H9 (cell line): ENCODE measurements at regions not wholly inside any gene's neighbourhood (a gene's known extent, or its start where the extent isn't known, plus 50 kb on each side); places are given as distances from the start of the nearest gene placed in this dataset.

Experiments
- DNase-seq: peaks from one replicate; pipeline ENCODE4 v3.0.0-alpha.2; 2017
- H2AFZ ChIP-seq: one replicate; pipeline ENCODE4 v1.6.1; 2013; ENCODE audit warnings: mild to moderate bottlenecking, low read length, control low read depth, moderate library complexity
- H2AK5ac ChIP-seq: 2 replicates; pipeline ENCODE4 v1.6.1; 2013; ENCODE audit warnings: low read length, control low read depth, mixed read lengths; ENCODE audit not compliant: insufficient read length
- H2BK120ac ChIP-seq: one replicate; pipeline ENCODE4 v1.6.1; 2013; ENCODE audit warnings: low read depth, mild to moderate bottlenecking, low read length, control low read depth, inconsistent platforms; ENCODE audit not compliant: poor library complexity, severe bottlenecking
- H2BK12ac ChIP-seq: 2 replicates; pipeline ENCODE4 v1.6.1; 2013; ENCODE audit warnings: low read length, control low read depth, mixed read lengths, low read depth; ENCODE audit not compliant: insufficient read length
- H2BK15ac ChIP-seq: 2 replicates; pipeline ENCODE4 v1.6.1; 2013; ENCODE audit warnings: low read depth, low read length, control low read depth
- H2BK20ac ChIP-seq: one replicate; pipeline ENCODE4 v1.6.1; 2013; ENCODE audit warnings: low read depth, mild to moderate bottlenecking, low read length, control low read depth, inconsistent platforms; ENCODE audit not compliant: poor library complexity, severe bottlenecking
- H2BK5ac ChIP-seq: 2 replicates; pipeline ENCODE4 v1.6.1; 2013; ENCODE audit warnings: low read length, control low read depth, mixed read lengths; ENCODE audit not compliant: insufficient read length
- H3K14ac ChIP-seq: 2 replicates; pipeline ENCODE4 v1.6.1; 2013; ENCODE audit warnings: low read length, control low read depth; ENCODE audit not compliant: insufficient read depth
- H3K18ac ChIP-seq: 2 replicates; pipeline ENCODE4 v1.6.1; 2013; ENCODE audit warnings: low read depth, mild to moderate bottlenecking, mixed read lengths, low read length, control low read depth; ENCODE audit not compliant: insufficient read length
- H3K23ac ChIP-seq: 2 replicates; pipeline ENCODE4 v1.6.1; 2013; ENCODE audit warnings: low read length, control low read depth, mixed read lengths, low read depth; ENCODE audit not compliant: insufficient read length
- H3K23me2 ChIP-seq: 2 replicates; pipeline ENCODE4 v1.6.1; 2013; ENCODE audit warnings: low read depth, mild to moderate bottlenecking, mixed read lengths, low read length, control low read depth; ENCODE audit not compliant: insufficient read length, poor library complexity, severe bottlenecking
- H3K27ac ChIP-seq: 2 replicates; pipeline ENCODE4 v1.5.1; 2013; ENCODE audit warnings: low read length, control low read depth, mixed read lengths, low read depth; ENCODE audit not compliant: insufficient read length
- H3K27me3 ChIP-seq: 2 replicates; pipeline ENCODE4 v1.6.1; 2013; ENCODE audit warnings: low read length, control low read depth, inconsistent platforms; ENCODE audit not compliant: insufficient read depth
- H3K4ac ChIP-seq: 2 replicates; pipeline ENCODE4 v1.6.1; 2013; ENCODE audit warnings: low read depth, mild to moderate bottlenecking, control low read depth, inconsistent platforms, low read length, moderate library complexity
- H3K4me1 ChIP-seq: 2 replicates; pipeline ENCODE4 v1.6.1; 2013; ENCODE audit warnings: low read length, control low read depth, inconsistent platforms; ENCODE audit not compliant: insufficient read depth
- H3K4me2 ChIP-seq: 2 replicates; pipeline ENCODE4 v1.6.1; 2013; ENCODE audit warnings: low read length, control low read depth, mixed read lengths; ENCODE audit not compliant: insufficient read length, insufficient read depth
- H3K56ac ChIP-seq: 2 replicates; pipeline ENCODE4 v1.6.1; 2013; ENCODE audit warnings: low read depth, mild to moderate bottlenecking, mixed read lengths, low read length, control low read depth; ENCODE audit not compliant: insufficient read length
- H3K79me1 ChIP-seq: 2 replicates; pipeline ENCODE4 v1.6.1; 2013; ENCODE audit warnings: low read depth, mild to moderate bottlenecking, moderate library complexity, low read length, control low read depth, inconsistent platforms; ENCODE audit not compliant: insufficient read depth, poor library complexity, severe bottlenecking
- H3K79me2 ChIP-seq: 2 replicates; pipeline ENCODE4 v1.6.1; 2013; ENCODE audit warnings: low read length, control low read depth, inconsistent platforms; ENCODE audit not compliant: insufficient read depth
- H3K9ac ChIP-seq: 2 replicates; pipeline ENCODE4 v1.6.1; 2013; ENCODE audit warnings: low read length, control low read depth, mixed read lengths; ENCODE audit not compliant: insufficient read length; ENCODE audit errors: extremely low read depth
- H3K9me3 ChIP-seq: one replicate; pipeline ENCODE4 v1.6.1; 2013; ENCODE audit warnings: low read depth, low read length, inconsistent platforms; ENCODE audit not compliant: control insufficient read depth
- H3T11ph ChIP-seq: one replicate; pipeline ENCODE4 v1.6.1; 2013; ENCODE audit warnings: mild to moderate bottlenecking, low read length, control low read depth, inconsistent platforms
- H4K20me1 ChIP-seq: one replicate; pipeline ENCODE4 v1.6.1; 2013; ENCODE audit not compliant: control insufficient read depth, insufficient read length, insufficient read depth
- H4K5ac ChIP-seq: 2 replicates; pipeline ENCODE4 v1.6.1; 2013; ENCODE audit warnings: low read depth, mild to moderate bottlenecking, mixed read lengths, low read length, control low read depth; ENCODE audit not compliant: insufficient read length
- H4K8ac ChIP-seq: replicated peaks from 2 replicates; pipeline ENCODE4 v1.6.1; 2013; ENCODE audit warnings: low read length, control low read depth, mixed read lengths, low read depth; ENCODE audit not compliant: insufficient read length
- H4K91ac ChIP-seq: 2 replicates; pipeline ENCODE4 v1.6.1; 2013; ENCODE audit warnings: low read depth, mild to moderate bottlenecking, moderate library complexity, mixed read lengths, low read length, control low read depth; ENCODE audit not compliant: insufficient read length
- H3K27ac Mint-ChIP-seq, 3 experiments: 2 replicates in 2 of 3; 3 replicates in 1 of 3; pipeline ENCODE4 v1.8.0; 2020 to 2021; ENCODE audit warnings: mixed read lengths in 3 of 3, mild to moderate bottlenecking in 1 of 3, moderate library complexity in 1 of 3
- H3K27me3 Mint-ChIP-seq: 2 replicates; pipeline ENCODE4 v1.8.0; 2021; ENCODE audit warnings: low read depth, mild to moderate bottlenecking, moderate library complexity, mixed read lengths
- H3K36me3 Mint-ChIP-seq, 3 experiments: 2 replicates in 2 of 3; 3 replicates in 1 of 3; pipeline ENCODE4 v1.8.0; 2020 to 2021; ENCODE audit warnings: low read depth in 3 of 3, mixed read lengths in 3 of 3; ENCODE audit not compliant: insufficient read depth in 1 of 3
- H3K4me1 Mint-ChIP-seq, 2 experiments: 2 replicates each; pipeline ENCODE4 v1.8.0; 2020; ENCODE audit warnings: mixed read lengths in 2 of 2
- H3K4me3 Mint-ChIP-seq, 2 experiments: 2 replicates in 1 of 2; 3 replicates in 1 of 2; pipeline ENCODE4 v1.8.0; 2020 to 2021; ENCODE audit warnings: mild to moderate bottlenecking in 2 of 2, mixed read lengths in 2 of 2, moderate library complexity in 1 of 2
- H3K9me3 Mint-ChIP-seq, 2 experiments: 2 replicates in 1 of 2; 3 replicates in 1 of 2; pipeline ENCODE4 v1.8.0; 2020; ENCODE audit warnings: mild to moderate bottlenecking in 2 of 2, mixed read lengths in 2 of 2, moderate library complexity in 1 of 2
- CTCF ChIP-seq: fragments of 200-600 bp; sonication (generic); conservative IDR thresholded peaks from 3 replicates; pipeline ENCODE4 v1.8.0; 2021; ENCODE audit warnings: antibody characterized with exemption, mild to moderate bottlenecking
- WGBS: extraction: QIAGEN DNeasy Blood & Tissue Kit; methylation state at CpG from one replicate; pipeline ENCODE4 v1.1.7; 2013; ENCODE audit warnings: missing lambda C conversion rate, low lambda C conversion rate, mixed read lengths; ENCODE audit not compliant: insufficient read length; ENCODE audit errors: extremely low coverage; 5-methylcytosine and 5-hydroxymethylcytosine counted together

GRCh38 chr1:223020770-223021169, 122.3 kb downstream of the TLR5 start:
- Mint-ChIP-seq H3K4me3 (no peak overlapping the region), H3K9me3 (peaks cover 3 to 8% of the 10 kb centered on the region in 2 experiments; a peak in 4 of 5 replicates), H3K27me3 (no peaks in the 10 kb centered on the region), H3K36me3 (peaks cover 43 to 85% (median 75%) of the 10 kb centered on the region in 3 experiments), H3K27ac (no peak overlapping the region), H3K4me1 (peaks cover 51 to 77% of the 10 kb centered on the region in 2 experiments)
- H3K27me3 ChIP-seq, result no peaks in the 10 kb centered on the region
- H3K56ac ChIP-seq, result no peak overlapping the region
- no peak for DNase-seq
- no peaks in the 10 kb centered on the region for H3K79me1 ChIP-seq
- H3K23ac ChIP-seq, result no peak overlapping the region
- no peaks in the 10 kb centered on the region for H4K20me1 ChIP-seq
- no peak overlapping the region for H2BK12ac ChIP-seq
- H4K8ac ChIP-seq, result no peak overlapping the region
- H3K4me2 ChIP-seq, result no peak overlapping the region
- H3K23me2 ChIP-seq, result peaks cover 5% of the 10 kb centered on the region
- H2BK15ac ChIP-seq, result no peak overlapping the region
- no peak overlapping the region for H3K4ac ChIP-seq
- no peak overlapping the region for H2BK20ac ChIP-seq
- H4K91ac ChIP-seq, result no peak overlapping the region
- H3K27ac ChIP-seq, result no peak overlapping the region
- WGBS, result no CpG with 5 or more reads among the region's 4 CpGs
- H3T11ph ChIP-seq, result no peak overlapping the region
- no peaks in the 10 kb centered on the region for H3K79me2 ChIP-seq
- H2AK5ac ChIP-seq, result no peak overlapping the region
- no peak overlapping the region for H4K5ac ChIP-seq
- H3K14ac ChIP-seq, result no peak overlapping the region
- H2BK5ac ChIP-seq, result no peak overlapping the region
- H2AFZ ChIP-seq, result no peak overlapping the region
- H3K9me3 ChIP-seq, result no peaks in the 10 kb centered on the region
- TF ChIP-seq CTCF, result no peak
- peaks cover 15% of the 10 kb centered on the region for H3K4me1 ChIP-seq
- H3K18ac ChIP-seq, result no peak overlapping the region
- no peak overlapping the region for H3K9ac ChIP-seq
- no peak overlapping the region for H2BK120ac ChIP-seq
